ENCODE measurements at regions not wholly inside any gene's neighbourhood (a gene's known extent, or its start where the extent isn't known, plus 50 kb on each side); places are given as distances from the start of the nearest gene placed in this dataset.

DNA sequence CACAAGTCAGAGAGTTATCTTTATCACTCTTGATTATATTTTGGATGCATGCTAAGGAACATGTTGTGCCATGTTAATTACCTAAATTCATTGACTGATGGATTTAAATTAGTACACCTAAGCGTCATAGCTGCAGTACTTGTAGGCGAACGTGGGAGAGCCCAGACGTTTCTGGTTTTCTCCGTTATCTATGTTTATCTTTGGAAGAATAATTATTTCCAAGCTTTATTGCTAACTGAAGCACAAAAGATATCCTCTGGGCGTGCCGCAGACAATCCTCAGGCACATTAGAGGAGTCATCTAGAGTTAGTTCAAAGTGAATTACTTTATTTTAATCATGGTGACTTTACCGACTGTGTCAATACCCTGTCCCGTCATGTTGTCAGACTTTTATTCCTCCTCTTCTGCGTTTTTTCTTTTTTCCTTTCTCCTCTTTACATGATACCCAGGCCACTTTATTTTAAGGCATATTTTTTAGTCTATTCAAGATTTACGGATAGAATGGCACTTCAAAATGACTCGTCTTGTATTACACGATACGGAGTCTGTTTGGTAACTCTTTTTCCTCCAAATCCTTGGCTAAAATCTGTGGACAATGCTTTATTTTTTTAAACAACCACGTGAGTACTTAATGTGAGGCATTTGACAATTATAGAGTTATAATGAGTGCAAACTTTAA lies 632.0 kb upstream of the TENM3 start:
- Histone ChIP-seq H3K27me3 (replicated peaks in 1 of 7) (no peaks in the 10 kb centered on the region), H3K9me3 (no peaks in the 10 kb centered on the region), H3K27ac (no peak overlapping the region), H3K4me3 (no peak overlapping the region), H3K36me3 (no peaks in the 10 kb centered on the region), H3K4me1 (no peaks in the 10 kb centered on the region)
- intact Hi-C loops (cut with DNase I; ENCODE audit: low total_unique reads) = no loop called here
- WGBS, 5 donors = 75 to 84% (median 80%) methylated on average over 15 of the region's 15 CpGs
- TF ChIP-seq POLR2AphosphoS5 (IDR thresholded peaks at IDR 0.05) = no peak
- TF ChIP-seq POLR2A (IDR thresholded peaks at IDR 0.05) = no peak
- TF ChIP-seq, protein P1, sequence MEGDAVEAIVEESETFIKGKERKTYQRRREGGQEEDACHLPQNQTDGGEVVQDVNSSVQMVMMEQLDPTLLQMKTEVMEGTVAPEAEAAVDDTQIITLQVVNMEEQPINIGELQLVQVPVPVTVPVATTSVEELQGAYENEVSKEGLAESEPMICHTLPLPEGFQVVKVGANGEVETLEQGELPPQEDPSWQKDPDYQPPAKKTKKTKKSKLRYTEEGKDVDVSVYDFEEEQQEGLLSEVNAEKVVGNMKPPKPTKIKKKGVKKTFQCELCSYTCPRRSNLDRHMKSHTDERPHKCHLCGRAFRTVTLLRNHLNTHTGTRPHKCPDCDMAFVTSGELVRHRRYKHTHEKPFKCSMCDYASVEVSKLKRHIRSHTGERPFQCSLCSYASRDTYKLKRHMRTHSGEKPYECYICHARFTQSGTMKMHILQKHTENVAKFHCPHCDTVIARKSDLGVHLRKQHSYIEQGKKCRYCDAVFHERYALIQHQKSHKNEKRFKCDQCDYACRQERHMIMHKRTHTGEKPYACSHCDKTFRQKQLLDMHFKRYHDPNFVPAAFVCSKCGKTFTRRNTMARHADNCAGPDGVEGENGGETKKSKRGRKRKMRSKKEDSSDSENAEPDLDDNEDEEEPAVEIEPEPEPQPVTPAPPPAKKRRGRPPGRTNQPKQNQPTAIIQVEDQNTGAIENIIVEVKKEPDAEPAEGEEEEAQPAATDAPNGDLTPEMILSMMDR (IDR thresholded peaks at IDR 0.05 in 8 of 11, conservative IDR thresholded peaks at IDR 0.05 in 3 of 11) = no peak
- DNase-seq = no peak

DNA sequence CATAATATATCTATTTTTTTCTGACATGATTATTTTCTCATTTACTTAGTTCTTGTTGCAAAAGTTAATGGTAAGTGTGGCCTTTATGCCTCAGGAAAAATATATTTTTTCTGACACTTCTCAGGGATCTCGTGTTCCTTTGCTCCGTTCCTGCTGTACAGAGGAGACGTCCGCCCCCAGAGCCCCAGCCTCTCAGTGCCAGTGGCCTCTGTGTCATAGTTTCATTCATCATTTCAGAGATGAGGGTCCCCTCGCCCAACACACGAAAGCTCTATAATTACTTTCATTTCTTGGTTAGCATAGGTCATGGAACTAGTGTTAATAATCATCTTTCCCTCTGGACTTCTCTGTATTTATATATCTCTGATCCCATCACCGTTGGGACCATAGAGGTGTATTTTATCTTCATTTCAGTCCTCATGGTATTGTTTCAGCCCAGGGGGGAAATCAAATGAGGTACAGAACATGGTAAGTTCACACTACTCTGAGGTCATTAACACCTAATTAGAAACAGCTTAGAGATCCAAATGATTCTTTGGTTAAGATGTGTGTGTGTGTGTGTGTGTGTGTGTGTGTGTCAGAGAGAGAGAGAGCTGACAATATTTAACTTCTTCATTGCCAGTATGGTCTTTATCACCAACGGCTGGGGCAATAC lies 631.1 kb upstream of the TENM3 start:
- intact Hi-C loops (cut with DNase I; ENCODE audit: low total_unique reads) = no loop called here
- TF ChIP-seq POLR2AphosphoS5 (IDR thresholded peaks at IDR 0.05) = no peak
- TF ChIP-seq, protein P1 (IDR thresholded peaks at IDR 0.05 in 8 of 11, conservative IDR thresholded peaks at IDR 0.05 in 3 of 11) = no peak
- no peak for TF ChIP-seq POLR2A (IDR thresholded peaks at IDR 0.05)
- H3K9me3 ChIP-seq = no peaks in the 10 kb centered on the region
- H3K36me3 ChIP-seq = no peaks in the 10 kb centered on the region
- 52 to 68% (median 57%) methylated on average over 8 of the region's 8 CpGs for WGBS, 5 donors
- H3K4me1 ChIP-seq = no peaks in the 10 kb centered on the region
- no peaks in the 10 kb centered on the region for H3K27me3 ChIP-seq (replicated peaks in 1 of 7)
- no peak for DNase-seq
- H3K4me3 ChIP-seq = no peak overlapping the region
- H3K27ac ChIP-seq = no peak overlapping the region

DNA sequence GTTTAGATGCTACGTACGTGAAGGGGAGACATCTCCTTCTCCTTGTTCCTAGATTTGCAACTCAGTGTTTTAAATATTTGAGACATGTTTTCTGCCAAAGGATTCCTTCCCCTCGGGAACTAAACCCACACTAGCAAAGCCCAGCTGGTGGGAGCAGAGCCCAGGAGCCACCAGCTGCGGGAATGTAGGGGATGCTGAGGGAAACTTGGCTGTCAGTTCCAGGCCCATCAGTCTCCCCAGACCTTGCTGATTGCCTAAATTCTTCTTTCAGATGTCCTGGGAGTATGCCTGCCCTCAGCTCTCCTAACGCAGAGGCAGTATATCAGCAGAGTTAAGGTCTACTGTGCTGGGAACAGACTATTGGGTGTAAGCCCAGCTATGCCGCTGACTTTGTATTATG lies 630.0 kb upstream of the TENM3 start:
- WGBS, 5 donors = 75 to 90% (median 79%) methylated on average over 5 to 6 of the region's 6 CpGs
- Histone ChIP-seq H3K36me3 (no peaks in the 10 kb centered on the region), H3K9me3 (no peaks in the 10 kb centered on the region), H3K4me3 (no peak overlapping the region), H3K27me3 (replicated peaks in 1 of 7) (no peaks in the 10 kb centered on the region), H3K4me1 (no peaks in the 10 kb centered on the region), H3K27ac (no peak overlapping the region)
- no peak for DNase-seq
- intact Hi-C loops (cut with DNase I; ENCODE audit: low total_unique reads) = no loop called here
- TF ChIP-seq POLR2A (IDR thresholded peaks at IDR 0.05) = no peak
- no peak for TF ChIP-seq POLR2AphosphoS5 (IDR thresholded peaks at IDR 0.05)
- TF ChIP-seq, protein P1 (IDR thresholded peaks at IDR 0.05 in 8 of 11, conservative IDR thresholded peaks at IDR 0.05 in 3 of 11) = no peak

DNA sequence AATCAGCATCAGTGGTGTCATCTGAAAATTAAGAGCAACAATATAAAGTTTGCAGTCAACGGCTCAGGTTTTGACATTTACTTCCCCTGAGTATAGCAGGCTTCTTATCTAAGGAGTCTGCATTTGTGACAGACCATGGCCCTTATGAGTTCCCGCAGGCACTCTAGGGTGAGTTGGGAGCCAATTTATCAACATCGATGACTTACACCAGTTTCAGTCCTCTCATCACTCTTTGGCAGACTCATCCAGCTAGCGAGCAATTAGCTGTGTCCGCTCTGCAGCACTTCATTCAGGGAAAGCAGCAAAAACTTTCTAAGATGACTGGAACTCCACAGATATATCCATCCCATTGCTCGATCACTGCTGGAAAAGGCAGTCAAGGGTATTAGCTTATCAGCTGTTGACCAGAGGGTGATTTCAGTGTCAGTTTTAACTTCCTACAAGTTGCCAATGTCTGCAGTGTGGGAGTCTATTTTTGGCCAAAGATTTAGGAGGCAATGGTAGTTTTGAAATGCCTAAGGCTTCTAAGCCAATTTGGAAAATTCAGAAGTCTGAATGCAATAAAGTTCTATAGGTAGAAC lies 625.1 kb upstream of the TENM3 start:
- no peaks in the 10 kb centered on the region for H3K4me1 ChIP-seq

More for the DNA sequence above, 625.1 kb upstream of the TENM3 start:
- 65 to 79% (median 77%) methylated on average over 6 of the region's 6 CpGs for WGBS, 5 donors
- no peak for DNase-seq
- Histone ChIP-seq H3K9me3 (no peaks in the 10 kb centered on the region), H3K27ac (no peak overlapping the region), H3K27me3 (replicated peaks in 1 of 7) (no peaks in the 10 kb centered on the region), H3K4me3 (no peak overlapping the region), H3K36me3 (no peaks in the 10 kb centered on the region)
- TF ChIP-seq POLR2AphosphoS5 (IDR thresholded peaks at IDR 0.05) (no peak), POLR2A (IDR thresholded peaks at IDR 0.05) (no peak)
- TF ChIP-seq, protein P1 (IDR thresholded peaks at IDR 0.05 in 8 of 11, conservative IDR thresholded peaks at IDR 0.05 in 3 of 11) = no peak
- intact Hi-C loops (cut with DNase I; ENCODE audit: low total_unique reads) = no loop called here
